ENCODE measurements at regions not wholly inside any gene's neighbourhood (a gene's known extent, or its start where the extent isn't known, plus 50 kb on each side); places are given as distances from the start of the nearest gene placed in this dataset.

DNA sequence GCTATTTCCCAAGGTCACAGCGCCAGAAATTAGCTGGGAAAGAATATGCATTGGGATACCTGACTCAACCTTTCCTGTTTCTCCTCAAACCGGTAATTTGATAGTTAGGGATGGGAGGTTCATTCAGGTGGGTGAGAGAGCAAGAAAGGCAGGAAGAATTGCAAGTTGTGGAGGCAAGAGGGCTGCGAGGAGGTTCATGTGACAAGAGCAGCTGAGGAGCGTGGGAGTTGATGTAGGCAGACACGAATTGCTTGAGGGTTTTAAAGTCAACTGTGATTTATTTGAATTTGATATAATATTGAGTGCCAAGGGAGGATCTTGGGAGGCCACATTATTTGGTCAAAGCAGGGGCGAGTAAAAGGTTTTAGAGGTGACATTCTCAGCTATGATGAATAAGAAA is 329.0 kb downstream of the STIM2 start:
- Mint-ChIP-seq H3K4me3 (no peak overlapping the region), H3K36me3 (no peaks in the 10 kb centered on the region), H3K27ac (no peak overlapping the region), H3K9me3 (peaks cover 9% of the 10 kb centered on the region), H3K4me1 (no peaks in the 10 kb centered on the region), H3K27me3 (no peaks in the 10 kb centered on the region)
- no peak for ATAC-seq

DNA sequence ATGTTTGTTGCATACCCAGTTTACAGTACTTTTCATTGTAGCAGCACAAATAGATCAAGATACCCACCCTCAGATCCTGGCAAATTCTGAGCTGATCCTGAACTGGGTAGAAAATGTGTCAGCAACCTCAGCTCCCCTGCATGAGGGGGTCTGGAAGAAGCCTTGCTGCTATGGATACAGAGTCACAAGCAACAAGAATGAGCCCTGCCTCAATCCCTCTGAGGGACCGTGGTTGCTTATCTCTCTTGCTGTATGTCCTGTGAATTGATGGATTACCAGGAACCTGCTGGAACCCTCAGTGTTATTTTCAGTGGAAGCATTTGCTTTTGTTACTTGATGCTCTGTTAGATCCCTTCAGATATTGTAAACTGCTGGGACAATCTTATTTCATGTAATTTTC is 331.0 kb downstream of the STIM2 start:
- Mint-ChIP-seq H3K4me1 (no peaks in the 10 kb centered on the region), H3K27me3 (no peaks in the 10 kb centered on the region), H3K9me3 (peaks cover 11% of the 10 kb centered on the region), H3K4me3 (no peak overlapping the region), H3K36me3 (no peaks in the 10 kb centered on the region), H3K27ac (no peak overlapping the region)
- no peak for ATAC-seq

DNA sequence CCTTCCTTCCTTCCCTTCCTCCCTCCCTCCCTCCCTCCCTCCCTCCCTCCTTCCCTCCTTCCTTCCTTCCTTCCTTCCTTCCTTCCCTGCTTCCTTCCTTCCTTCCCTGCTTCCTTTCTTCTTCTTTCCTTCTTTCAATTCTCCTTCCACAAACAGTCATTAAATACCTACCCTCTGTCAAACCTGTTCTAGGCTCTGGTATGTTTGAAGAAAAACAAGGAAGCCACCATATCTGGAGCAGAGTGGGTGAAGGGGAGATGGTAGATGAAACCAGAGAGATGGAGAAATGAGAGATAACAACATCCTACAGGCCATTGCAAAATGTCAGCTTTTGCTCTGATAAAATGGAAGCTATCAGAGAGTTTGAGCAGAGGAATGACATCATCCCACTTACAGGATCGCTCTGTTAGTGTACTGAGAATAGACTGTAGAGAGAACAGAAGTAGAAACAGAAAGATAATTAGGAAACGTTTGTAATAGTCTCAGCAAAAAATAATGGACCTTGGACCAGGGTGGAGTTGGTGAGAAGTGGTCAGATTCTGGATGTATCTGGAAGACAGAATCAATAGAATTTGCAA is 334.0 kb downstream of the STIM2 start:
- Mint-ChIP-seq H3K9me3 (peaks cover 9% of the 10 kb centered on the region), H3K4me1 (no peaks in the 10 kb centered on the region), H3K27me3 (no peaks in the 10 kb centered on the region), H3K4me3 (no peak overlapping the region), H3K27ac (no peak overlapping the region), H3K36me3 (no peaks in the 10 kb centered on the region)
- no peak for ATAC-seq

DNA sequence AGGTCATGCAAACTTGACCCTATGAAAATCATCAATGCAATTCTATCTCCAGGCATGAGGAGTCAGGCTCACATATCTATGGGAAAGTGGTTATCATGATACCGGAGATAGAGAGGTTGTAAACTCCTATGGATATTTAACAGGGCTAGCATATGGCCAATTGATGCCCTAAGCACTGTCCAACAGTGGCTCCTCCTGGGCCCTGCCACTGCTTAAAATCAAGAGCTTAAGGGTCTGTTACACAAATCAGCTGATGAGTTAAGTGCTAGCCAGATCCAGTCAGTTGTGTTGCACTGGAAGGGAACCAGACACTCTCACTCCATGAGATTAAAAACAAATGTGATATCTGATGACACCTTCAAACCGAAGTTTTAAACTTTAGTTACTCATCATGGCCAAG is 337.6 kb downstream of the STIM2 start:
- no peak for ATAC-seq
- no peak overlapping the region for H3K27ac Mint-ChIP-seq
- peaks cover 5% of the 10 kb centered on the region for H3K9me3 Mint-ChIP-seq
- no peaks in the 10 kb centered on the region for H3K36me3 Mint-ChIP-seq
- H3K27me3 Mint-ChIP-seq = no peaks in the 10 kb centered on the region
- no peaks in the 10 kb centered on the region for H3K4me1 Mint-ChIP-seq
- H3K4me3 Mint-ChIP-seq = no peak overlapping the region

DNA sequence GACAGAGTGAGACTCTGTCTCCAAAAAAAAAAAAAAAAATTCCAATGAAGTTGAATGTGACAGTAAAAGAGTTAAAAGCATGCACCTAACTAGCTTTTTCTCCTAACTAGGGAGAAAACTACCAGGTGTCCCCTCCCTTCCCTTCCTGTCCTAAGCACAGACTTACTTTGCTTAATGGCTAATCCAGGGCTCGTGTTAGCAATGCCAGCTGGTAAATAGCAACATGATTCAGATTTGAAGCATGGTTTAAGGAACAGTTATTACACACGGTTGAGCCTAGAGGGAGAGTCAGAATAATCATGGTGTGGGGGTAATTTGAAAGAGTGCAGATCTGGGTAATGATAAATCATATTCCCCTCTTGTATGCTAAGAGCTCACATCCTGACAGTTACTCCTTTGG is 338.3 kb downstream of the STIM2 start:
- H3K4me1 Mint-ChIP-seq = no peaks in the 10 kb centered on the region
- H3K9me3 Mint-ChIP-seq = peaks cover 5% of the 10 kb centered on the region

DNA sequence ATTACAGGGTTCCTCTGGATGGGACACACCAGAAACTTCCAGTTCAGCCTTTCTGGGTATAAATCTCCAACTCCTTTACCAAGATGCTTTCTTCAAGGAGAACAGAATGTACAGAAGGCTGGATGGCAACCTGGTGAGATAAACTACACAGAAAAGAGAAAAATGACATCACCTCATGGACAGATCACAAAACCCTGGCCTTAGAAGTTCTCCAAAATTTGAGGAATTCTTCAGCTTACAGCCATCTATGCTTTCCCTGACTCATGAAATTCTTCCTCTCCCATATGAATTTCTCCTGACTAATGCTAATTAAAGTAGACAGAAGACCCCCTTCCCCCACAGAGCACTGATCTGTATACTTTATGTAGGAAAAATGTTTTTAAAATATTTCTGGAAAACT is 345.4 kb downstream of the STIM2 start:
- ATAC-seq = no peak
- Mint-ChIP-seq H3K27me3 (no peaks in the 10 kb centered on the region), H3K4me1 (no peaks in the 10 kb centered on the region), H3K36me3 (no peaks in the 10 kb centered on the region), H3K4me3 (no peak overlapping the region), H3K9me3 (no peaks in the 10 kb centered on the region), H3K27ac (no peak overlapping the region)

More for the DNA sequence above, 338.3 kb downstream of the STIM2 start:
- H3K27me3 Mint-ChIP-seq = no peaks in the 10 kb centered on the region
- no peak for ATAC-seq
- no peak overlapping the region for H3K4me3 Mint-ChIP-seq
- no peaks in the 10 kb centered on the region for H3K36me3 Mint-ChIP-seq
- H3K27ac Mint-ChIP-seq = no peak overlapping the region

DNA sequence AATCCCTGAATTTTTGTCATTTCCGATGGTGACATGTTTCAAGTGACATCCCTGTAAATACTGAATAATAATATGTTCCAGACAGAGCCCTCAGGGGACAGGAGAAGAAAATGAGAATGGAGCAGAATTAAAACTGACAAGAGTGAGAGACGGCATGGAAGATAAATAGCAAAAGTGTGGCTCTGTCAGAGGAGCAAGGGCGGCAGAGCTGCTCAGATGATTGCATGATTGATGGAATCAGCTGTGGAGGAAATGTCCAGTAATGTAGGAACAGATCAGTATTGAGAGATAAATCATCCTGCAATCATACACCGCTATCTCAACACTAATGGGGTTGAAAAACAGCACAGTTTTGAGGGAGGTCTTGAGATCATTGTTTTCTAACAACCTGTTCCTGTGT is 350.3 kb downstream of the STIM2 start:
- Mint-ChIP-seq H3K36me3 (no peaks in the 10 kb centered on the region), H3K4me1 (no peaks in the 10 kb centered on the region), H3K9me3 (no peaks in the 10 kb centered on the region), H3K27me3 (no peaks in the 10 kb centered on the region), H3K4me3 (no peak overlapping the region), H3K27ac (no peak overlapping the region)
- no peak for ATAC-seq

DNA sequence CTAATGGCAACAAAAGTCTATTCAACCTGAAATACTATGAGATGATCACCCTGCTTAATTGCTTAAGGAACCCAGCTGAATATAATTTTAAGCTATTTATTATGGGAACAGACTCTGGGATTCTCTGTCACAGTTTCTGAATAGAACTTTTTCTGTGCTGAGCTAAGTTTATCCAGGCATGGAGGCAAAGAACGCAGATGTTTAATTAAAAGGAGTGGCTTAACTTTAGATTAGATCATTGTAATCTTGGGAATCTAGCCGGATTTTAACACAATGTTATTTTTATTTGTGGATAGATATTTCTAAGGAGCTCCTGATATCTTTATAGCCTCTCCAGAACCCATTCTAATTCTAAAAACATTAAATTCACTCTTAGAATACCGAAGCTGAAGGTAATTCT is 353.4 kb downstream of the STIM2 start:
- Mint-ChIP-seq H3K27me3 (no peaks in the 10 kb centered on the region), H3K27ac (no peak overlapping the region), H3K36me3 (no peaks in the 10 kb centered on the region), H3K4me3 (no peak overlapping the region), H3K4me1 (no peaks in the 10 kb centered on the region), H3K9me3 (no peaks in the 10 kb centered on the region)
- ATAC-seq = no peak

DNA sequence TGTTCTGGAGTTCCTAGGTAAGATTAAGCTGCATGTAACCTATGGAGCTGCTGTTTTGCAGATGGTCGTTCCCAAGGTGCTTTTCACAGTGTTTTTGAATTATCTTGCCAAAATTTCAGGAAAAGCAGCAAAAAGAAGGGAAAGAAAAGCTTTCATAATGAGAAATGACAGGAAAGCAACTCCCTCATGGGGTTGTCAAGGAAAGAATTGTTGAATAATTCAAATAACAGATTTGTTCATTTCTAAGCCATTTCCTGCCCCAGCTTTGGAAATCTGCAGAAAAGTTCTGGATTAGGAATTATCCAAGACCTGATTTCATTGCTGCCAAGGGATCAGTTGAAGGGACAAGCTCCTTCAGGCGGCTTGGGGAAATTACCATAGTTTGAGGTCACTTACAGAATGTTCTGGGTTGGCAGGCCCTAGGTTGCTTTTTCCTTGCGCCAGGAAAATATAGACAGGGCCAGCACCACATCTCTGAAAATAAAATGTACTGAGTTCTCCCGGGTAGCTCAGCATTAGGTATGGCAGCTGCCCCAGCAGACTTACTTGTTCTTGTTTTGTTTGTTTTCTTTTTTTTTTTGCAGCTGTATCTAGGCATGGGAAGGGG is 354.7 kb downstream of the STIM2 start:
- no peak for ATAC-seq
- Mint-ChIP-seq H3K36me3 (no peaks in the 10 kb centered on the region), H3K27me3 (no peaks in the 10 kb centered on the region), H3K27ac (no peak overlapping the region), H3K4me1 (no peaks in the 10 kb centered on the region), H3K4me3 (no peak overlapping the region), H3K9me3 (no peaks in the 10 kb centered on the region)

DNA sequence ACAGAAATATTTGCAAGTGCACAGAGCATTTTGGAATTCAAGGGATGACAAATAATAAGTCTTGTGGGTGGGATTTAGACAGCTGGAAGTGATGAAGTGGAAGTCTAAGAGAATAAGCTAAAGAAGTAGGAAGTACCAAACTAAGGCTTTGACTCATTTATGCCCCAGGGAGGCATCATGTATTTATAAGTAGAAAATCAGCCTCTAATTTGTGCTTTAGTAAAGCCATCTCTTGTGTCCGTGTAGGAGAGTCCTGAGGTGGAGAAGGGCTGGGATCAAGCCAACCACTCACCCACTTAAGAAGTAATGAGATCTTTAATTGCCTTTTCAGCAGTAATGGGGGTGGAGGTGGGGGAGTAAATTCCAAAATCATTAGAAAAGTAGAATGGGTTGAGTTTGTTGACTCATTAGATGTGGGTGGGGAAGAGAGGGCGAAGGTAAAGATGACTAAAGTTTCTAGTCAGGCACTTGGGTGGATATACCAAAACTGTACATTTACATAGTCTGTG is 356.7 kb downstream of the STIM2 start:
- Mint-ChIP-seq H3K9me3 (no peaks in the 10 kb centered on the region), H3K27me3 (no peaks in the 10 kb centered on the region), H3K4me1 (no peaks in the 10 kb centered on the region), H3K4me3 (no peak overlapping the region), H3K27ac (no peak overlapping the region), H3K36me3 (no peaks in the 10 kb centered on the region)
- no peak for ATAC-seq

DNA sequence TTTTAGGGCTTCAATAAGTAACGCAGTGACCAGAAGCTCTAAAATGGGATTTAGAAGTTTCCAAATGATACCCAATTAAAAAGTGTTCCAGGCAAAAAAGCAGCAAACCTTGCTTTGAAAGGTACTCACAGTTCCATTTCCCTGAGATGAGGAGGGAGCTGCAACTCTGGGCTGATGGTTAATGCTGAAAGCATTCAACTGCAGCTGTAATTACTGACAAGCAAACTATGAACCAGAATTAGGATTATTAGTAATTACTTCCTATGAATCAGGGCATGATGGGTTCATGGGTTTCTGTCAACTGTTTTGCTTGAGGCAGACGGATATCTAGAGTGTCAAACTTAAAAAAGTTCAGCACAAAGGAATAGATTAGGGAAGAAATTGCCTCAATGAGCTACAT is 357.4 kb downstream of the STIM2 start:
- H3K36me3 Mint-ChIP-seq = no peaks in the 10 kb centered on the region
- H3K9me3 Mint-ChIP-seq = no peaks in the 10 kb centered on the region
- H3K4me3 Mint-ChIP-seq = no peak overlapping the region
- no peaks in the 10 kb centered on the region for H3K4me1 Mint-ChIP-seq
- ATAC-seq = no peak
- no peak overlapping the region for H3K27ac Mint-ChIP-seq
- no peaks in the 10 kb centered on the region for H3K27me3 Mint-ChIP-seq

DNA sequence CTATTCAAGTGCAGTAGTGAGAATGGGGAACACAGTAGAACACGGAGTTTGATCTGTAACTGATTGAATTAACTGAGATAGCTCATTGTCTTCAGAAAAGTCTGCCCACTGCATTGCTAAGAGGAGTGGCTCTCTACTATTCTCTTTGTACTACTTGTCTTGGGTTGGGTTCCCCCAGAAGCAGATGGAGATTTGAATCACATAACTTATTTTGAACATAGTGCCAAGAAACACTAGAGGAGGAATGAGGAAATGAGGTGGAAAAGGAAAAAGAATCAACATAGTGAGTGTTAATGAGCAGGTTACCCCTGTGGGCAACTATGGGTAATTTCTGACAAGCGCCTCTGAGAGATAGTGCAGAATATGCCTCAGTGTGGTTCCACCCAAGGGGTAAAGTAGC is 362.7 kb downstream of the STIM2 start:
- Mint-ChIP-seq H3K9me3 (no peaks in the 10 kb centered on the region), H3K27me3 (peaks cover 10% of the 10 kb centered on the region), H3K36me3 (no peaks in the 10 kb centered on the region), H3K4me1 (no peaks in the 10 kb centered on the region), H3K4me3 (no peak overlapping the region), H3K27ac (no peak overlapping the region)
- no peak for ATAC-seq

DNA sequence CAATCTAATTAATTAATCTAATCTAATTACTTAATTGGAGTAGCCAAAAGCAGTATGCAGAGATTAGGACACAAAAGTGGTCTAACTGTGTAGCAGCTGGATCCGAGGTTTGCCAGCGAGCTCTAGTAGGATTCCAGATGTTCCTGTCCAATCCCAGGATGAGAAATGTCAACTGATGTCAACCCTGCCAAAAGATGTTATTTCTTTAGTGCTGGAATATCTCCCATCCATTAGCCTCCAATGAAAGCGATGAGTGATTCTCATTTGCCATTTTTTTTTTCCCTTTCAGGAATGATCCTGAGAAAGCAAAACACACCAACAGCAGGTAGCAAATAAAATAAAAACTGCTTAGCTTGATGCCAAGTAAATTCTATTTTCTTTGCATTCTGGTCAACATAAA is 372.9 kb downstream of the STIM2 start:
- Mint-ChIP-seq H3K27me3 (no peaks in the 10 kb centered on the region), H3K36me3 (no peaks in the 10 kb centered on the region), H3K27ac (no peak overlapping the region), H3K9me3 (no peaks in the 10 kb centered on the region), H3K4me3 (no peak overlapping the region), H3K4me1 (no peaks in the 10 kb centered on the region)
- ATAC-seq = no peak

DNA sequence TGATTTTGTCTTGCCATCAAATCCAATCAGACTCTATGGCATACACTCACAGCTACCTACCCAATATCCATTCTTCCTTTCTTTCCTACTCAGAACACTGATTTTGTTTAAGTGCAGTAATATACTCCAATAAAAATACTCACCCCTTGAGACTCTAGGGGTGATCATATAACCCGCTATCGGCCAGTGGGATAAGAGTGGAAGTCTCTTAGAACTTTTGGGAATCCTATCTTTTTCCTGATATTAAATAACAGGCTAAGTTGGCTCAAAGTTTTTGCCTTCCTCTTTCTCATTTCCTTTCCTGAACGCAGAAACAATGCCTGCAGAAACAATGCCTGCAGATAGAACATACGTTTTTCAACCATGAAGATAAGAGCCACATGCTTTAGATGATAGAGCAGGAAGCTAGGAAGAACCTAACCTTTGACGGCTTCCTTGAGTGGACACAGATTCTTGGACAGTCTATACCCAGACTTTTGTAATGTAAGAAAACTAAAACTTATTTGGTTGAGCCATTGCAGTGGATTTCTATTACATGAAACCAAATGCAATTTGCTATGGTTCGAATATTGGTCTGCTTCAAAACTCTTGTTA is 373.8 kb downstream of the STIM2 start:
- Mint-ChIP-seq H3K27me3 (no peaks in the 10 kb centered on the region), H3K4me1 (no peaks in the 10 kb centered on the region), H3K36me3 (no peaks in the 10 kb centered on the region), H3K4me3 (no peak overlapping the region), H3K9me3 (no peaks in the 10 kb centered on the region), H3K27ac (no peak overlapping the region)
- ATAC-seq = no peak

DNA sequence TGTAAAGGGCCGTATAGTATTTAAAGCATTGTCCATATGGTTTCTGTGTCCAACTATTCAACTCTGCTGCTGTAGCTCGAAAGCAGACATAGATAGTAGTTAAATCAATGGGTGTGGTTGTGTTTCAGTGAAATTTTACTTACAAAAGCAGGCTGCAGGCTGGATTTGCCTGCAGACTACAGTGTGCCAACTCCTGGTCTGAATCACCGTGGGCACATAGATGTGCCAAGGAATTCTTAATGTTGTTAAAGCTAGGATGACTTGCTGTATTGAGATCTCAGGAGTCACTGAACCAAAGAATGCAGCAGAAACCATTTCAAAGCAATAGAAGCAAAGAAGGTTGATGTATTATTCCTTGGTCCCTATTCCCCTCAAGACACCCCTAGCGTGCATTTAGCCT is 379.0 kb downstream of the STIM2 start:
- Mint-ChIP-seq H3K27ac (no peak overlapping the region), H3K4me3 (no peak overlapping the region), H3K36me3 (no peaks in the 10 kb centered on the region), H3K27me3 (no peaks in the 10 kb centered on the region), H3K4me1 (no peaks in the 10 kb centered on the region), H3K9me3 (no peaks in the 10 kb centered on the region)
- ATAC-seq = no peak

DNA sequence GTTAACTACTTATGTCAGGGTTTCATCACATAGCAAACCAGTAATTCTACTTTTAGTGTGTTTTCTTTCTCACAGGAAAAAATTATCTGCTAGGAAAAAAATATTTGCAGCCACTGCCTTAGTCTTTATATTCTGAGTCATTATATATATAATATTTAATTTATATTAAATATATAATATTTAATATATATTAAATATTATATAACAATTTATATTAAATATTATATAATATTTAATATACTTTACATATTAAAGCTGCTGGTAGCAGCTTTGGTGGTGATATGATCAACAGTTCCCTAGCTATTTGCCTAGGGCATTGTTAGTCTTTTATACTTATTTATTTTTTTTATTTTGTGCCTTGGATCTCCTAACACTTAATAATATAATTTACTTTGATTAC is 381.6 kb downstream of the STIM2 start:
- no peak for ATAC-seq
- no peak overlapping the region for H3K27ac Mint-ChIP-seq
- H3K9me3 Mint-ChIP-seq = no peaks in the 10 kb centered on the region
- no peaks in the 10 kb centered on the region for H3K36me3 Mint-ChIP-seq
- H3K4me3 Mint-ChIP-seq = no peak overlapping the region
- no peaks in the 10 kb centered on the region for H3K27me3 Mint-ChIP-seq
- H3K4me1 Mint-ChIP-seq = no peaks in the 10 kb centered on the region

Measured in stimulated activated memory B cell treated with anti-CD40 and anti-IgM and Interleukin-4, amounts not matched to agents 10 μg/mL and 1 μg/mL and 100 μg/mL, for 72 hours (primary cell).